CD14-positive monocyte (primary cell): ENCODE measurements at regions not wholly inside any gene's neighbourhood (a gene's known extent, or its start where the extent isn't known, plus 50 kb on each side); places are given as distances from the start of the nearest gene placed in this dataset.

Experiments
- DNase-seq, 3 donors: peaks; one replicate each; pipeline ENCODE4 v3.0.0-alpha.2; 2011 to 2022
- H2AFZ ChIP-seq: 2 replicates; pipeline ENCODE4 v1.6.0; 2012; ENCODE audit warnings: mild to moderate bottlenecking, low read depth, low read length, inconsistent platforms; ENCODE audit not compliant: insufficient read depth, poor library complexity, severe bottlenecking
- H3K27ac ChIP-seq, 2 donors: 1 replicate in 1 of 2; 2 replicates in 1 of 2; pipeline ENCODE4 v1.5.1; 2012 to 2013; ENCODE audit warnings: low read length in 2 of 2, control low read depth in 1 of 2, inconsistent platforms in 1 of 2, low read depth in 1 of 2, mild to moderate bottlenecking in 1 of 2
- H3K27me3 ChIP-seq, 2 donors: one replicate each; pipeline versions ENCODE4 v1.6.0 to v1.6.1; 2011 to 2013; ENCODE audit warnings: low read length in 2 of 2; ENCODE audit not compliant: control insufficient read depth in 2 of 2, insufficient read depth in 2 of 2
- H3K36me3 ChIP-seq, 2 donors: replicated peaks in 1 of 2; 1 replicate in 1 of 2; 2 replicates in 1 of 2; pipeline versions ENCODE4 v1.5.1 to v1.6.1; 2012 to 2013; ENCODE audit warnings: low read length in 2 of 2, control low read depth in 1 of 2, inconsistent platforms in 1 of 2, mild to moderate bottlenecking in 1 of 2; ENCODE audit not compliant: insufficient read depth in 2 of 2, control insufficient read depth in 1 of 2
- H3K4me1 ChIP-seq, 2 donors: 1 replicate in 1 of 2; 2 replicates in 1 of 2; pipeline versions ENCODE4 v1.5.1 to v1.6.1; 2012 to 2013; ENCODE audit warnings: low read length in 2 of 2, control low read depth in 1 of 2, inconsistent platforms in 1 of 2, mild to moderate bottlenecking in 1 of 2, moderate library complexity in 1 of 2; ENCODE audit not compliant: insufficient read depth in 2 of 2, control insufficient read depth in 1 of 2
- H3K4me2 ChIP-seq: replicated peaks from 2 replicates; pipeline ENCODE3; 2012; ENCODE audit warnings: low read length, moderate library complexity, mild to moderate bottlenecking; ENCODE audit not compliant: poor library complexity, severe bottlenecking; ENCODE audit errors: extremely low read depth
- H3K4me3 ChIP-seq, 3 experiments: fragments of 200-600 bp in 1 of 3; sonication (generic) in 1 of 3; replicated peaks in 1 of 3; 1 replicate in 2 of 3; 2 replicates in 1 of 3; pipeline ENCODE4 v1.5.1; 2011 to 2013; ENCODE audit warnings: low read length in 3 of 3, mild to moderate bottlenecking in 3 of 3, control low read depth in 2 of 3, low read depth in 2 of 3, inconsistent platforms in 1 of 3, moderate library complexity in 1 of 3
- H3K79me2 ChIP-seq: 2 replicates; pipeline ENCODE4 v1.6.0; 2012; ENCODE audit warnings: mild to moderate bottlenecking, control low read depth, inconsistent platforms, low read length, moderate library complexity; ENCODE audit not compliant: insufficient read depth
- H3K9ac ChIP-seq: 2 replicates; pipeline ENCODE4 v1.6.0; 2017; ENCODE audit warnings: low read length, mild to moderate bottlenecking; ENCODE audit not compliant: insufficient read depth, poor library complexity, severe bottlenecking
- H3K9me3 ChIP-seq, 2 donors: replicated peaks in 1 of 2; 1 replicate in 1 of 2; 2 replicates in 1 of 2; pipeline versions ENCODE4 v1.5.1 to v1.6.1; 2012 to 2013; ENCODE audit warnings: low read length in 2 of 2, control low read depth in 1 of 2; ENCODE audit not compliant: control insufficient read depth in 1 of 2, insufficient read depth in 1 of 2
- H4K20me1 ChIP-seq: 2 replicates; pipeline ENCODE4 v1.6.0; 2012; ENCODE audit warnings: mild to moderate bottlenecking, low read length, control low read depth, moderate library complexity; ENCODE audit not compliant: insufficient read depth
- H3K27ac Mint-ChIP-seq, 7 donors: one replicate each; pipeline ENCODE4 v1.8.0; 2020; ENCODE audit warnings: mild to moderate bottlenecking in 7 of 7, mixed read lengths in 7 of 7, moderate library complexity in 6 of 7, inconsistent platforms in 2 of 7
- H3K27me3 Mint-ChIP-seq, 3 donors: one replicate each; pipeline ENCODE4 v1.8.0; 2021 to 2022; ENCODE audit warnings: low read depth in 3 of 3, mild to moderate bottlenecking in 3 of 3, mixed read lengths in 3 of 3, moderate library complexity in 3 of 3, inconsistent platforms in 1 of 3
- H3K36me3 Mint-ChIP-seq, 2 donors: one replicate each; pipeline ENCODE4 v1.8.0; 2020; ENCODE audit warnings: mixed read lengths in 2 of 2, inconsistent platforms in 1 of 2, mild to moderate bottlenecking in 1 of 2
- H3K4me1 Mint-ChIP-seq: one replicate; pipeline ENCODE4 v1.8.0; 2020; ENCODE audit warnings: mild to moderate bottlenecking, mixed read lengths
- H3K4me3 Mint-ChIP-seq, 2 donors: one replicate each; pipeline ENCODE4 v1.8.0; 2020; ENCODE audit warnings: mild to moderate bottlenecking in 2 of 2, mixed read lengths in 2 of 2, moderate library complexity in 1 of 2
- H3K9me3 Mint-ChIP-seq, 7 donors: one replicate each; pipeline ENCODE4 v1.8.0; 2020 to 2022; ENCODE audit warnings: mixed read lengths in 7 of 7, mild to moderate bottlenecking in 6 of 7, moderate library complexity in 6 of 7, inconsistent platforms in 2 of 7
- WGBS: methylation state at CpG from one replicate; pipeline ENCODE4 v1.1.5; 2013; ENCODE audit warnings: missing lambda C conversion rate; ENCODE audit not compliant: insufficient coverage; 5-methylcytosine and 5-hydroxymethylcytosine counted together
- intact Hi-C, 2 donors: fragments of 100-400 bp; cut with micrococcal nuclease; formaldehyde crosslinking; loops; one replicate each; pipeline versions ENCODE4 v1.15.0 to v1.15.1; 2023
- TF ChIP-seq, protein P1 (sequence below): fragments of 200-600 bp; IDR thresholded peaks from one replicate; pipeline ENCODE4 v1.8.0; 2022; ENCODE audit warnings: antibody characterized with exemption, mild to moderate bottlenecking

DNA sequence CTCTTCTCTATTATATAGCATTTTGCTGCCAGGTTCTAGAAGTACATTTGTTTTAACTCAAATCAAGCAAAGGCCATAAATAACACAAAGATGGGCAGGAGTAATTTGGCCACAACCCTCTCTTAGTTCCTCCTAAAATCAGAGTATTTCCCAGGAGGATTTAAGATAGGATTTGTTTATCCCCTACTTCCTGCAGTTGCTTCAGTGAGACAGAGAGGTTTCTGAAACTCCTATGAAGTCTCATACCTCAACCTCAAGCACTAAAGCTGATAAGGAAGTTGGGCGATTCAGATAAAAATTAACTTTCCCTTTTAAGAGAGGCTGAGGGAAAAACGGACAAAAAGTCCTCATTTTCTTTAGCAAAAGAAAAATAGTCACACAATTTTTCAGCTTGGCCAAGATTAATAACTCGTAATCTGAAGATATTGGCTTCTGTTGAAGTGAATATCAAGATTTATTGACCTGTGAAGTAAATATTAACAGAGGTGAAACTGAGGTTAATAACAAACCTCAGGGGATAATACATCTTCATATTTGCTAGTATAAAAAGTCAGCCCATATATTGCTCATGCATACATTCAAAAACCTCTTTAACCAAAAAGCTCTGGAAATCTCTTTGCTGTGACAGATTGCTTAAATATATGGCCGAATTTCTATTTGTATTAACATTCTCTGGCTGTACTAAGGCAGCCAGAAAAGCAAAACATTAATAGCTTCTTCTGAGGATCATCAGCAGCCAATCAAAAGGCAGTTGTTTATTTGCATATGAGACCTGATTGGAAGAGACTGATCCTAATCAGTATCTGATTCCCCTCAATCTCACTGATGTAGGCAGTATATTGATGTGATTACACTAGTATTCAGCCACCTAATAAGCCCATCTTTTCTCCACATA lies 90.6 kb upstream of the GADL1 start:
- no CpG with 5 or more reads among the region's 4 CpGs for WGBS
- intact Hi-C loops, result no loop called here

DNA sequence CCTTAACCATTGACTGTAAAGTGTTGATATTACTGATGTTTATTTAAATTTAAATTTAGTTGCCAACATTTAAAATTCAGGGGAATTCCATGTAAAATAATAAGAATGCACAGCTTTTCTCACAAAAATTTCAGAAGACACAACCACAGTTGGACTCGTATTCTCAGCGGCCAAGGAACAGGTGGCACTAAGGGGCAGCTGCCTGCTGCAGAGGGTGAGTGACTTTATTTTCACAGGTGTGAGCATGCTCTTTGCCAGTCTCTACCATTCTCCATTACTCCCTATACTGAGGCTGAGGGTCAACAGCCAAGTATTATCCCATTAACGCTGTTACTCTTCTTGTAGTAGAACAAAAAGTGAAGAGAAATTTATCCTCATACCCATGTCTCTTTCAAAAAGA lies 92.1 kb upstream of the GADL1 start:
- no peak overlapping the region for H3K27ac Mint-ChIP-seq
- H3K4me2 ChIP-seq, result no peak overlapping the region
- no peaks in the 10 kb centered on the region for H3K36me3 ChIP-seq
- no peak overlapping the region for H3K9ac ChIP-seq
- H3K9me3 ChIP-seq, result no peaks in the 10 kb centered on the region
- DNase-seq, result no peak
- intact Hi-C loops, result no loop called here
- no peak overlapping the region for H3K27ac ChIP-seq
- H3K27me3 ChIP-seq, result no peaks in the 10 kb centered on the region
- peaks cover 2% of the 10 kb centered on the region for H3K4me1 Mint-ChIP-seq
- no peaks in the 10 kb centered on the region for H3K79me2 ChIP-seq
- no peak overlapping the region for H3K4me3 ChIP-seq
- WGBS, result 100% methylated on average over 2 of the region's 3 CpGs
- no peaks in the 10 kb centered on the region for H4K20me1 ChIP-seq
- no peaks in the 10 kb centered on the region for H3K36me3 Mint-ChIP-seq
- peaks cover 0 to 2% of the 10 kb centered on the region in 2 donors for H3K4me1 ChIP-seq
- peaks cover 0 to 5% (median 2%) of the 10 kb centered on the region in 3 donors for H3K27me3 Mint-ChIP-seq
- H3K9me3 Mint-ChIP-seq, result peaks cover 0 to 4% (median 0%) of the 10 kb centered on the region in 7 donors
- H2AFZ ChIP-seq, result no peak overlapping the region
- no peak overlapping the region for H3K4me3 Mint-ChIP-seq
- TF ChIP-seq, protein P1, sequence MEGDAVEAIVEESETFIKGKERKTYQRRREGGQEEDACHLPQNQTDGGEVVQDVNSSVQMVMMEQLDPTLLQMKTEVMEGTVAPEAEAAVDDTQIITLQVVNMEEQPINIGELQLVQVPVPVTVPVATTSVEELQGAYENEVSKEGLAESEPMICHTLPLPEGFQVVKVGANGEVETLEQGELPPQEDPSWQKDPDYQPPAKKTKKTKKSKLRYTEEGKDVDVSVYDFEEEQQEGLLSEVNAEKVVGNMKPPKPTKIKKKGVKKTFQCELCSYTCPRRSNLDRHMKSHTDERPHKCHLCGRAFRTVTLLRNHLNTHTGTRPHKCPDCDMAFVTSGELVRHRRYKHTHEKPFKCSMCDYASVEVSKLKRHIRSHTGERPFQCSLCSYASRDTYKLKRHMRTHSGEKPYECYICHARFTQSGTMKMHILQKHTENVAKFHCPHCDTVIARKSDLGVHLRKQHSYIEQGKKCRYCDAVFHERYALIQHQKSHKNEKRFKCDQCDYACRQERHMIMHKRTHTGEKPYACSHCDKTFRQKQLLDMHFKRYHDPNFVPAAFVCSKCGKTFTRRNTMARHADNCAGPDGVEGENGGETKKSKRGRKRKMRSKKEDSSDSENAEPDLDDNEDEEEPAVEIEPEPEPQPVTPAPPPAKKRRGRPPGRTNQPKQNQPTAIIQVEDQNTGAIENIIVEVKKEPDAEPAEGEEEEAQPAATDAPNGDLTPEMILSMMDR, result no peak

More for the DNA sequence above, 90.6 kb upstream of the GADL1 start:
- Histone ChIP-seq H3K4me3 (no peak overlapping the region), H2AFZ (peak overlapping the region; percentile 26), H3K9me3 (no peaks in the 10 kb centered on the region), H4K20me1 (no peaks in the 10 kb centered on the region), H3K4me1 (peaks cover 0 to 2% of the 10 kb centered on the region in 2 donors), H3K27ac (no peak overlapping the region), H3K79me2 (no peaks in the 10 kb centered on the region), H3K4me2 (no peak overlapping the region), H3K9ac (no peak overlapping the region), H3K36me3 (no peaks in the 10 kb centered on the region), H3K27me3 (no peaks in the 10 kb centered on the region)
- Mint-ChIP-seq H3K27ac (no peak overlapping the region), H3K27me3 (peaks cover 0 to 5% (median 2%) of the 10 kb centered on the region in 3 donors), H3K36me3 (no peaks in the 10 kb centered on the region), H3K4me1 (peaks cover 2% of the 10 kb centered on the region), H3K9me3 (peaks cover 0 to 4% (median 0%) of the 10 kb centered on the region in 7 donors), H3K4me3 (no peak overlapping the region)
- TF ChIP-seq, protein P1, result no peak
- no peak for DNase-seq
